ENCODE measurements at regions not wholly inside any gene's neighbourhood (a gene's known extent, or its start where the extent isn't known, plus 50 kb on each side); places are given as distances from the start of the nearest gene placed in this dataset.

DNA sequence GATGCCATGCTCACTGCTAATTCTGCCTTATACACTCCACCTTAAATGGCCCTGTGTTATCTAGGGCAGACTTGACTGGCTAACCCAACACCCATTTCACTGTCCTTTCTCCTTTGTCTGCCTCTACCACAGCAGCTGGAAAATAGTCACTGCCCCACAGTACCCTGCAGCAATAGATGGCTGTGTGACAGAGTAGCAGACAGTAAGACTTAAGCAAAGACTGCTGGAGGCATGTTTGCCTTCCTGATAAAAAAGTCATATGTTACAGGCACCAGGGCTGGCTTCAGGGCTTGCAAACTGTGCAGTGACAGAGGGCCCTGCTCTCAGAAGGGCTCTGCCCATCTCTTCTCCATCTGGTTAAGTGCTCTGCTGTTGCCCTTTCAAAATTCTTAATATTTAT, 332.6 kb upstream of the GHITM start:
- TF ChIP-seq, protein P1, sequence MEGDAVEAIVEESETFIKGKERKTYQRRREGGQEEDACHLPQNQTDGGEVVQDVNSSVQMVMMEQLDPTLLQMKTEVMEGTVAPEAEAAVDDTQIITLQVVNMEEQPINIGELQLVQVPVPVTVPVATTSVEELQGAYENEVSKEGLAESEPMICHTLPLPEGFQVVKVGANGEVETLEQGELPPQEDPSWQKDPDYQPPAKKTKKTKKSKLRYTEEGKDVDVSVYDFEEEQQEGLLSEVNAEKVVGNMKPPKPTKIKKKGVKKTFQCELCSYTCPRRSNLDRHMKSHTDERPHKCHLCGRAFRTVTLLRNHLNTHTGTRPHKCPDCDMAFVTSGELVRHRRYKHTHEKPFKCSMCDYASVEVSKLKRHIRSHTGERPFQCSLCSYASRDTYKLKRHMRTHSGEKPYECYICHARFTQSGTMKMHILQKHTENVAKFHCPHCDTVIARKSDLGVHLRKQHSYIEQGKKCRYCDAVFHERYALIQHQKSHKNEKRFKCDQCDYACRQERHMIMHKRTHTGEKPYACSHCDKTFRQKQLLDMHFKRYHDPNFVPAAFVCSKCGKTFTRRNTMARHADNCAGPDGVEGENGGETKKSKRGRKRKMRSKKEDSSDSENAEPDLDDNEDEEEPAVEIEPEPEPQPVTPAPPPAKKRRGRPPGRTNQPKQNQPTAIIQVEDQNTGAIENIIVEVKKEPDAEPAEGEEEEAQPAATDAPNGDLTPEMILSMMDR (IDR thresholded peaks at IDR 0.05) = no peak
- no peak for TF ChIP-seq POLR2A (IDR thresholded peaks at IDR 0.05)

All from prostate gland (tissue), 2 donors.